GM21423 (cell line): ENCODE measurements at regions not wholly inside any gene's neighbourhood (a gene's known extent, or its start where the extent isn't known, plus 50 kb on each side); places are given as distances from the start of the nearest gene placed in this dataset.

ENCODE experiments used
- ATAC-seq: cut with Tn5 transposase; IDR thresholded peaks from one replicate; pipeline ENCODE4 v1.9.1; 2021; ENCODE audit warnings: mild to moderate bottlenecking, moderate library complexity; ENCODE audit not compliant: unreplicated experiment

DNA sequence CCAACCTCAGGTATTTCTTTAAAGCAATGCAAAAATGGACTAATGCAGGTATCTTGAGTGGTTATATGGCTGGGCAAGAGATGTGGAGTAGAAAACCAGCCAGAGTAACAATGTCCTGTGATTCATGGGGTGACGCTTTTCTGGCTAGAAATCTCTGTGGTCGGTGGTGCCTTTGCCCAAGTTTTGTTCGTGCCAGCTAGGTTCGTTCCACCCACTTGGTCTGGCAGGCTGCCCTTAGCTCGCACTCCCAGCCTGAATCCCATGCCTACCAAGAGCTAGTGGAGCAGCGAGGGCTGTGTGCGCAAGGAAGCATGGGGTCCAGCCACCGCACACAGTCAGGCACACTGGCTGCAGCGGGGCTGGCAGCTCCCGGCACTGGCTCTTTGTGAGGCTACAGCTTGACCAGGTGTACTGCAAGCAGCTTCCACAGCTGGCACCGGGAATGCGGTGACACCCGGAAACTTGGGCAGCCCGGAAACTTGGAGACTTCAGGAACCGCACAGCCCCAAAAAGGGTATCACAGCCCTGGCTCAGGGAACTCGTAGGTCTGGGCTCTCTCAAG lies 349.6 kb upstream of the PCDH20 start:
- no peak for ATAC-seq

DNA sequence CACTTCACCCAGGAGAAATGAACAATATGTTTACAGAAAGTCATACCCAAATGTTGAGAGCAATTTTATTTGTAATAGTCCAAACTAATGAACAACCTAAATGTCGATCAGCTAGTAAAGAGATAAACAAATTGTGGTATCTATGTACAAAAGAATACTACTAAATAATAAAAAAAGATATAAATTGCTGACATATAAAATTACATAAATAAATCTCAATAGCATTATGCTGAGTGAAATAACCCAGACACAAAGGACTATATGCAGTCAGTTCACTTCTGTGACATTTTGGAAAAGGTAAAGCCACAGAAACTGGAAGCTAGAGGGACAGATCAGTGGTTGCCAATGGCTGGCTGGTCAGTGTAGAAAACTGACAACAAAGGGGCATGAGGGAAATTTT lies 346.0 kb upstream of the PCDH20 start:
- no peak for ATAC-seq

DNA sequence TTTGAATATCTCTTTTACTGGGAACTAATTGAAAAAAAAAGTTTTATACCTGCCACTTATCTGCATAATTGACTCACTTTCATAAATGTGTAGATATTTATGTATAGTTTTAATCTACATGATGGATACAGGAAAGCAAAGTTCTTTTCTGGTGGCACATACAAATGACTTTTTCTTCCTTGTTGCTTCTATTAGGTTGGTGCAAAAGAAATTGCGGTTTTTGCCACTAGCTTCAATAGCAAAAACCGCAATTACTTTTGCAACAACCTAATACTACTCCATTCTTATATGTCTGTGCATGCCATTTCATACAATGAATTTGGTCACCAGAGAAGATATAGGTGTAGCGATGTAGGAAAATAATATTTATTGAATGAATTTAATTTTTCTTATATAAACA lies 344.5 kb upstream of the PCDH20 start:
- ATAC-seq: no peak

DNA sequence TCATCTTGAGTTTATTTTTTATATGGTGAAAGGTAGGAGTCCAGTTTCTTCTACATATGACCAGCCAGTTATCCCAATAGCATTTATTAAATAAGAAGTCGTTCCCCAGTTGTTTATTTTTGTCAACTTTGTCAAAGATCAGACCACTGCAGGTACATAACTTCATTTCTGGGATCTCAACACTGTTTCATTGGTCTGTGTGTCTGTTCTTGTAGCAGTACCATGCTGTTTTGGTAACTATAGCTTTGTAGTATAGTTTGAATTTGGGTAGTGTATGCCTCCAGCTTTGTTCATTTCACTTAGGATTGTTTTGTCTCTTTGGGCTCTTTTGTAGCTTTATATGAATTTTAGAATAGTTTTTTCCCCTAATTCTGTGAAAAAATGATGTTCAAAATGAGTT lies 340.4 kb upstream of the PCDH20 start:
- no peak for ATAC-seq

DNA sequence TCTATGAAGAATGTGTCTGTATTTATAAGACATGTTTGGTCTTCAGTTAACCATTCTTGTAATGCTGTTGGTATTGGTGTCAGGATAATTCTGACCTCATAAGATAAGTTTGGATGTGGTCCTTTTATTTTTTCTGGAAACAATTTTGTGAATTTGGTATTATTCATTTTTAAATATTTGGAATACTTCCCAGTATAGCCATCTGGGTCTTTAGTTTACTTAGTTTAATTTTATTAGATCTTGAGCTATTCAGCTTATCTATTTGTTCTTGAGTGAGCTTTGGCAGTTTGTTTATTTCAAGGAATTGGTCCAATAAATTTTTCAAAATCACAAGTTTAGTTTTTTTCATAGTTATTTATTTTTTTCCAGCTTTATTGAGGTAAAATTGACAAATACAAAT lies 335.4 kb upstream of the PCDH20 start:
- ATAC-seq: no peak

DNA sequence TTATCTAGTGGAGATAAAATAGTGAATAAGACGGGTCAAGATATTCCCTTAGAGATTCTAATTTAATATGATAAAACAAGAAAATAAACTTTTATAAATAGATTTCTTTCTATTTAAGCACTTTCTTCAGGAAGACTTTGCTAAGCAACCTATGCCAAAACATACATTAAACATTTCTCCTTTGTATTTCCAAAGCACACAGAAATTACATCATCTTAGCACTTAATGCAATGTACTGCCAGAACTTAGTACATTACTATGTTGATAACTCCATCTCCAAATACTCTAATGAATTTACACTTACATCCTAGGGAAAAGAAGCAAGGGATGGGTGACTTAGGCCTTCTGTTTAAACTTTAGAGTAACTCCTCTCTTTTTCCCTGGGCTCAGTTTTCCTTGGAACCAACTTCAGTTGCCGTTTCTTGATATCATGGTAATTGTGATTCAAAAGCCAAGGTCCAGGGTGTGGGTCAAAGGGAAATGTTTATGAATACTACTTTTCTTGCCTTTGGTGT lies 322.6 kb upstream of the PCDH20 start:
- ATAC-seq: no peak

DNA sequence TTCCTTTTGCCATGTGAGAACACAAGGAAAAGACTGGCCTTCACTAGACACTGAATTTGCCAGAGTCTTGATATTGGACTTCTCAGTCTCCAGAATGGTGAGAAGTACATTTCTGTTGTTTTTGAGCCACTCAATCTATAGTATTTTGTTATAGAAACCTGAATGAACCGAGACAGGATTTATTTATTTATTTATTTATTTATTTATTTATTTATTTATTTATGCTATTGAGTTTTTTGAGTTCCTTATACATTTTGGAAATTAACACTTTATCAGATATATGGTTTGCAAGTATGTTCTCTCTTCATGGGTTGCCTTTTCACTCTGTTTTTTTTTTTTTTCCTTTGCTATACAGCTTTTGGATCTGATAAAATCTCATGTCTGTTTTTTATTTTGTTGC lies 319.0 kb upstream of the PCDH20 start:
- ATAC-seq: no peak

DNA sequence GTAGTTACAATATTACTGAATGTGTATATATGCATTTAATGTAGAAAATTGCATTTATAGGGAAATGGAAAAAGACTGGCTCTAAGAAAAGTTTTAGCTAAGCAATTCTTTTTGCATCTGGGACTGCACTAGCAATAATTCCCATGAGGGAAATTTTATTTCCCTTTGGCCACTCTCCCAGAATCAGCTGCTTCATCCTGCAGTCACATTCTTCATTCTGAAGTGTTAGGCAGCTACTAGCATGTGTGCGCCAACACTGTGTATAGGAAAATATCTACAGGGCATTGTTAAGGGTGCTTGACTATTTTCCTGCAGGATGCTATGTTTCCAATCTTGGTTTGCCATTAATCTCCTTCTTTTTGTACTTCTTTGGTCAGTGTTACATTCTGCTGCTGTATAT lies 312.8 kb upstream of the PCDH20 start:
- no peak for ATAC-seq

DNA sequence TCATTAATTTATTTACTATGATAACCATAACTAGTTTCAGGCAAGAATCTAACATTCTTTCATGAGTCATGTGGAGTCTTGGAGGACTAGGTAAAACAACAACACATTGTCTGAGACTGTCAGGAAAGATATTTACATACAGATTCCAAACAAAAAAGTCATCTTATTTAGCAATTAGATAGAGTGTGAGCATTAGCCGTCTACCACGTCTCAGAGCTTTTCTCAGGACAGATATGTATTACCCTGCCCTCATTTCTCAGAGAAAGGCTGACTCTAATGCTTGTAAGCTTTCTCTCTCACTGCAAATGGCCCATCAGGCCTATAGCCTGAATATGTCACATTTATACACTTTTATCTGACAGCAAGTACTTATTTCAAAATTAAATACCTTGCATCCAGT lies 312.1 kb upstream of the PCDH20 start:
- ATAC-seq: no peak

DNA sequence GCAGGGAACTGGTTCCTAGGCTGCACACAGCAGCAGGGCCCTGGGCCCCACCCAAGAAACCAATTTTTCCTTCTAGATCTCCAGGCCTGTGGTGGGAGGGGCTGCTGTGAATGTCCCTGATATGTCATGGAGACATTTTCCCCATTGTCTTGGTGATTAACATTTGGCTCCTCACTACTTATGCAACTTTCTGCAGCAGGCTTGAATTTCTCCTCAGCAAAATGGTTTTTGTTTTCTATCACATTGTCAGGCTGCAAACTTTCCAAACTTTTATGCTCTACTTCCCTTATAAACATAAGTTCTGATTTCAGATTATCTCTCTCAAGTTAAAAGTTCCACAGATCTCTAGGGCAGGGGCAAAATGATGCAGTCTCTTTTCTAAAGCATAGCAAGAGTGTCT lies 310.2 kb upstream of the PCDH20 start:
- no peak for ATAC-seq

DNA sequence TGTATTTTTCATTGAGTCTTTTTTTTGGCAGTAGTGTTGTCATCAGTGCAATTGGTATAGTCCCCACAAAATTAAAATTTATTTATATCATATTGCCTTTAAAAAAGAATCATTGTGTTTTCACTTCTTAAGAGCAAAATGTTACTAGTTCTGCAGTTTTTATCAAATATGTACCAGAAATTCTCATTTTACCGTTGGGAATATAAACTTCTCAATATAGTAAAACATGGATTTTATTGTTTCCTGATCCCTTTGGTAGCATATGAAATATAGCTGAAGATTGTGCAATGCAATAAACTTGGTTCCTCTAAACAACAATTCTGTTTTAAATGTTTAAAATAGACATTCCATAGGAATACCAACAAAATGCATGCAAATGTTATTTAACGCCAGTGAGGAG lies 306.5 kb upstream of the PCDH20 start:
- no peak for ATAC-seq

DNA sequence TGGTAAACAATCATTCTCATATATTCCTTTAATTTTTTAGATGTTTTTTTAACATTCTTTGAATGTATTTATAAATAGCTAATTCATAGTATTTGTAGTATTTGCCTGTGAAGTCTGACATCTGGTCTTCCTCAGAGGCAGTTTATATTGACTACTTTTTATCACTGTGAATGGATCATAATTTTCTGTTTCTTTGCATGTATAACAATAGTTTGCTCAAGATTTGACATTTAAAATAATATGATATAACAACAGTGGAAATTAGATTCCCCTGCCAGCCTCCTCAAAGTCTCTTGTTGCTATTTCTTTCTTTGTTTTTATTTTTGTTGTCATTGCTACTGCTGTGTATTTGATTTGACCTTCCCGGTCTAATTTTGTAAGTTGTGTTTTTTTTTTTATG lies 297.0 kb upstream of the PCDH20 start:
- no peak for ATAC-seq

DNA sequence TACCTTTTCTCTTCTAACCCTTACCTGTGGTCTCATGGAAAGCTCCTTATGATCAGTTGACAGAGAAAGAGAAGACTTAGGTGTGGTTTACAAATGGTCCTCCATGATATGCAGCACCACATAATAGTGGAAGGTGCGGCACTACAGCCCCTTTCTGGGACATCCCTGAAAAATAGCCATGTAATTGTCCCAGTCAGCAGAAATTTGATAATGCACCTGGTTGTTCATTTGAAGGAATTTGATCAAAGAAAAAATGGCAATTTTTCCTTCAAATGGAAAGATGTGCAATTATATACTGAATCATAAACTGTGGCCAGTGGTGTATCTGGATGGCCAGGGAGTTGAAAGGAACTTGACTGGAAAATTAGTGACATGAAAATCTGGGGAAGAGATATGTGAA lies 293.6 kb upstream of the PCDH20 start:
- no peak for ATAC-seq

DNA sequence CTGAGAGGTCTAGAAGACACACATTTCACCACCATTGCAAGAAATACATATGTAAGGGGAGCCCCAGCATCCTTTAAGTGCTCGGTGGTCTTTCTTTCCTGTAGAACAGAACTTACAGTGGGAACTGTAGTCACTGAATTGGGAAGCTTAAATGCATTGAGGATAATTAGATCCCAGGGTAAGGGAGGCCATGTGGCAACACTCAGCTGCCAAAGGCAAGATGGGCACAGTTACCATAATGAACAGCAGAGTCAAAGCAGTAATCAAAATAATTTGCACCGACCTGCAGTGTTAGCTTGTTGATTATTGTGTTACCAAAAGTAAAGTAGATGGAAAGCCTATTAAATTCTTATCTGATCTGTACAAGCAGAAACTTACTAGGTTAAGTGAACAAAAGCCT lies 291.2 kb upstream of the PCDH20 start:
- no peak for ATAC-seq

DNA sequence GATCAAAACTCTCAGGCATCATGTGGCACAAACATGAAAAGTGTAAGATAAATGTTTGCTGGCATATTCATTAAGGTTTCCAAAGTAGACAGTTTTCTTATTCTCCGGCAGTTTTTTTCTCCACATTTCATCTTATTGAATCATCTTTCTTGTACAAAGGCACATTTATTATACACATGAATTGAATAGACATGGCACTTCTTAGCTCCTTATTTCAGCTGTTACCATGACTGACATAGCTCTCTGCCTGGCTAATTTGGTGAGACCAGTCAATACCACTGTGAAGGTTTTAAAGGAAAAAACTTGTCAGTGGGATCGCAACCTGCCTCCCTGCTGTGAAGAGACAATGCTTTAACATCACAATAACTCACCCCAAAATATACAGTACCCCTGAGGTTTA lies 285.0 kb upstream of the PCDH20 start:
- no peak for ATAC-seq

DNA sequence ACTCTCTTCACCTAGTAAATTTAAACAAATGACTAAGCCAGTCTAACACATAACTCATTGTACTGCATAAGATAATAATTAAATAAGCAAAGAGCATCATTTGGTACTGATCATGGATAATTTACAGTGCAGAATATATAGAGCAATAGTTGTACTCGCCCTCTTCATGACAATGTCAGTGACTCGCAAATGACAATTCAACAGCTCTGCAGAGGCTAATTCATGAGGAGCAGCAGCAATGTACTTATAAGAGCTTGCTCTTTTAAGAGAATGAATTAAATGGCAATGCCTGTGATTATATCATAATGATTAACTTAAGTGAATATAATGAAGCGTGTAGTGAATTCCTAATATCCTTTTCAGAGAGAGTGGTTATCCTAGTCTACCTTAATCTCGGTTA lies 284.5 kb upstream of the PCDH20 start:
- ATAC-seq: no peak

DNA sequence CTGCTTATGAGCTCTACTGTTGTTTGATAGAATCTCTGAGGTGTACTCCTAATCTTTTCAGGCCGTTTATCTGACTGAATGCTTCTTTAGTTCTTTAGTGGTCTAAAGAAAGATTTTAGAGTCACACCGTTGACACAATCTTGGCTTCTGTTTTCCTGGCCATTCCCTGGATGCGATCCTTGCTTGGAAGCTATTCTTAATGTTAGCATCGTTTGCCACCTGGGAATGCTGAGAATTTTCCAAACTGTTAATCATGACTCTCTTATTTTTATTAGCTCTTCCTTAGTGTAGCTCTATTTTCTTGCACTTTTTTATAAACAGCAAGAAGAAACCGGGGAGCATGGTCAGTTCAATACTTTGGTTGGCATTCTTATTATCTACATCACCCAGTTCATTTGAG lies 281.0 kb upstream of the PCDH20 start:
- ATAC-seq: no peak

DNA sequence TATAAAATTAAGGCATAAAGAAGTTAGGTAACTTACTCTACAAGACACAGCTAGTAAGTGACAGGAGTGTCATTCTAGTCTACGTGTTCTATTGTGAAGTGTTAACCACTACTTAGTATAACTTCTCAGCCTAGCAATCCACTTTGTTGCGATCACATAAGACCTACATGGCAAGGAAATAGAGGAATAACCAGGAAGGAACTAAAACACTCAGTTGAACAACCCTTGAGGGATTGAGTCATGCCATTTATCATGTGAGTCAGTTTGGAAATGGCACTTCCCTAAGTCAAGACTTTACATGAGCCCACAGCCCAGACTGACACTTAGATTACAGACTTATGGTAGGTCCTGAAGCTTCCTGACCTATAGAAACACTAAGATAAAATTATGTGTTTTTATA lies 279.5 kb upstream of the PCDH20 start:
- no peak for ATAC-seq

DNA sequence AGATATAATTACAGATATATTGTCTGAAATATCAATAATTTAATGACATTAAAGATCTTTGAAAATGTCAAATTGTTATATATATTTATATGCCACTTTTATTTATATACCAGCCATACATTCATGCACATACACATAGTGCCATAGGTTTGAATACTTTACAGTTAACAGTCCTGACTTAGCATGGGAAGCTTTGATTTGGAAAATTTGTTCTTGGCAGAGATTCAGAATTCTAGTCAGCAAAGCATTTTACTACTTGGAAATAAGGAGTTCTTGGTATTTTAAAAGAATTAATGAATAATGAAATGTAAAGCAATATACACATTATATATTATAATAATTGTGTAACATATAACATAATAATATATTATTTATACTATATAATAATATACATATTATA lies 277.0 kb upstream of the PCDH20 start:
- no peak for ATAC-seq

DNA sequence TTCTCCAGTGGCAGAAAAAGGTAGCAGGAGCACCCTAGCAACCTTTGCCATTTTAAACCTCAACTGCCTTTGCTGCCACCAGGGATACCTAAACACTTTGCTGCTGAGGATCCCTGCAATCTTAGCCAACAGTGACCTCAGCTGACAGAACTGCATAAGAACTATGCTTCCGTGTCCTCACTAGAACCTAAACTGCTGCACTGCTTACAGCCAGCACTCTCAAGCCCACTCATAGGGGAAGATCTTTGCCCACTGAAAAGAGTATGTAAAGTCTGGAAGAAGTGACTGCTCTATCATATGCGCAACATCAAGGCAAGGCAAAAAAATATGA lies 270.0 kb upstream of the PCDH20 start:
- ATAC-seq: no peak

DNA sequence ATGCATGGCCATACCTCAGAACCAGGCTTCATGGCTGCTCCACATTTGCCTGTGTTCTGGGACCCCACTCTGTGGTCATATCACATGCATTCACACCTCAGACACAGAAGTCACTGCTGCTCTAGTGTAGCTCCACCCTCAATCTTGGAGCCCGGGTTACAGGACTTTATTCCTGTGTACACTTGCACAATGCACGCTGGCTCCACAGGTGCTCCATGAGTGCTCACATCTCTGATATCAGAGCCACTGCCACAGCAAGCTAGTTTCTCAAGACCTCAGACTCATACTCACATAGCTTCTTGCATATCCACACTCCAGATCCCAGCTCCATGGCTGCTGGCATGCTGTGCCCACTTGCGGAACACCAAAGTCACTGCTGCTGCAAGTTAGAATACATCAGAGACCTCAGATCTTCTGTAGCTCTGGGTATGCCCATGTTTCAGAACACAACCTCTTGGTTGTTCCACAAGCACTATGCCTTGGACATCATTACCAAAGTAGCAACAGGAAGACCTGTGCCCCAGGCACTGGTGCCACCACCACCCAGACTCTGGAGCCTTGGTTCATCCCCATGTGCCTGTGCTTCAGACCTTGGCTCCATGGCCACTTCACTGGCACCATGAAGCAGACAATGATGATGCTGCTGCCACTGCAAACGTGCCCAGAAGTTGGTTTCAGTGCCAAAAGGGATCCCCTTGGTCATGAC lies 269.5 kb upstream of the PCDH20 start:
- no peak for ATAC-seq

DNA sequence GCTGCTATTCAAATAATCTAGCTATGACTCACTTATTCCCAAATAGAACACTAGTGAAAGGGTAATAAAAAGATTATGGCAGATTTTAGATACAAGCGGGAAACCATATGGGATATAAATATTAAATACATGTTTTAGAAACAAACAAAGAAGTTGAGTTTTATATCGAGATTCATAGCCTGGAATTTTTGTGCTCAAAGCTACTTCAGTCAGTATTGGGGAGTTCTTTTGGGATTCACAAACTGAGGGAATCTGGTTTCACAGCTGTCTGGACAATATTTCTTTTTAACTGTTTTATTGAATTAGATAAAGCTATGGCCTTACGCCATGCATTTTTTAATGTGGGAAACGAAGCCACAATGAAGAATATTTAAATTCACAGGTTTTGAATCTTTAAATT lies 257.1 kb upstream of the PCDH20 start:
- ATAC-seq: no peak
